ENCODE measurements at regions not wholly inside any gene's neighbourhood (a gene's known extent, or its start where the extent isn't known, plus 50 kb on each side); places are given as distances from the start of the nearest gene placed in this dataset.
"Not testable (repeated sequence)": the region's sequence is repeated elsewhere in the genome, so short reads cannot be mapped to it uniquely, and the experiment has no call there.

DNA sequence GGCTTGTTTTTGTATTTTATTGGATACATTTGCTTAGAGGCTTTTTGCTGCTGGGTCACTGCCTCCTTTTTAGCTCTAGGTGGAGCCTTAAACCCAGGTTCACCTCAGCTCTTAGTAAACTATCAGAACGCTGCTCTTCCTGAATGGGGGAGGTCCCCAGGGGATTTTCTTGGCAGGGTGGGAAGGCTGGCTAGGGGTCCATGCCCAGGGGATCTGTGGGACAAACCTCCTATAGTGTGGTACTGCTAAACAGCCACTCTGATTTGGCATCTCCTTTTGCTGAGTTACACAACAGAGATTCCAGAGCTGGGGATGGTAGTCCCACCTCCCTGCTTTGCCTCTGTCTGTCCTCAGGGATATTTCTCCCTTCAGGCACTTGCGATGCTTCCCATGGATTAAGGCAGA lies 204.9 kb downstream of the ZIC5 start:
- no peak for DNase-seq

GRCh38 chr13:99765869-99766268 lies 205.7 kb downstream of the ZIC5 start:
- DNase-seq, result no peak

- DNase-seq, result no peak
Observed at GRCh38 chr13:99760456-99760855, 211.1 kb downstream of the ZIC5 start.

DNA sequence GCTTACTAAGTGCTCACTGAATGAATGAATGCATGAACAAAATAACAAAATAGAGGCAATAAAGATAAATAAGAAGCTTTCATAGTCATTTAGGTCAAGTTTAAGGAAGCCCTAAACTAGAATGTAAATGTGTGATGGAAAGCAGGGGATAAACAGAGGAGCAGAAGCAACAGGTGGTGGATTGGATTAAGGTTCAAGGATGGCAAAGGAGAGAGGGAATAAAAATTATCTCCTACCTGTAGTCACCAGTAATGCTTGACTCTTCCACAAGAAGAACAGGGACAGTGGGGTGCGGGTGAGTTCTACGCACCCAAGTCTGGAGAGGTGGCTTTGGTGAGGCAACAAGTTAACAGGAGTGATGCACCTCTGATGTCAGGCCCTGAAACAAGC lies 212.4 kb downstream of the ZIC5 start:
- DNase-seq, result no peak

DNA sequence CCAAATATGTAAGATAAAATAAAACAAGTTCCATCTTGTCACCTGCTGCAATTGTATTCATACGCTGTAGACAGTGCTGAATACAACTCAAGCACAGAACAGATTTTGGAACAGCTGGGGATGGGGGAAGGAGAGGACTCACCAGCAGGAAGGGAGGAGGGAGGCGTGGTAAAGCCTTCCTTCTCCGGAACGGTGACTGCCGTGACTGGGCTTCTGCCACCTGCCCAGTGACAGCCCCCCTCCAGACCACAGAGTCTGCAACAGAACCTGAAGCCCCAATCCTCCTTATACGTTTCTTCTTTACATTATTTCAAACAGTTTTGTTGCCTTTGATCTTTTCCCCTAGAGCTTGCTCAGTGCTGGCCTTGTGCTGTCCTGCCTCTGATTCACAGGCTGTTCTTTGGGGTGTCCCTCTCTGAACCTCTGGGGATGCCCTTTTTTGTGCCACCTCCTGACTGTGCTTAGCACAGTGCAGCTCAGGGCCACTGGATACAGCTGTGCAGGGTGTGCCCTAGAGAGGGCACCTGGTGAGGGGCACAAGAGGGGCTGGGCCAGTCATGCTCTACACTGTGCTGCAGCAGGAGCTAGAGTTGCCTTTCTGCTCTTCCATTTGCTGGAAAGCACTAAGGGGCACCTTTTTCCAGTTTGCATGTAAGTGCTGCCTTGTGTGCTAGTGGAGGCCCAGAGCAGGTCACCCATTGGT lies 213.0 kb downstream of the ZIC5 start:
- no peak for DNase-seq

- no peak for DNase-seq
Observed at GRCh38 chr13:99757756-99758459, 213.7 kb downstream of the ZIC5 start.

DNA sequence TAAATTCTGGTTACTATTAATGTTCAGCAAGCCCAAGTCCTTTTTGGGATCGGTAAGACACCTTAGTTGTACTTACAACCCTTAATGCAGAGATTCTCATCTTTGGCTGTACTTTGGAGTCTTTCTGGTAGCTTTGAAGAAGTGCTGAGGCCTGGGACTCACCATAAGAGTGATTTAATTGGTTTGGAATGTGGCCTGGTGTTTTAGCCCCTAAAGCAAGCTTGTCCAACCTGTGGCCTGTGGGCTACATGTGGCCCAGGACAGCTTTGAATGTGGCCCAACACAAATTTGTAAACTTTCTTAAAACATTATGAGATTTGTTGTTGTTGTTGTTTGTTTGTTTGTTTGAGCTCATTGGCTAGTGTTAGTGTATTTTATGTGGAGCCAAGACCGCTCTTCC lies 215.3 kb downstream of the ZIC5 start:
- no peak for DNase-seq

- DNase-seq, result not testable (repeated sequence)
Observed at GRCh38 chr13:99754750-99755149, 216.8 kb downstream of the ZIC5 start.

GRCh38 chr13:99752373-99752772 lies 219.2 kb downstream of the ZIC5 start:
- no peak for DNase-seq

DNA sequence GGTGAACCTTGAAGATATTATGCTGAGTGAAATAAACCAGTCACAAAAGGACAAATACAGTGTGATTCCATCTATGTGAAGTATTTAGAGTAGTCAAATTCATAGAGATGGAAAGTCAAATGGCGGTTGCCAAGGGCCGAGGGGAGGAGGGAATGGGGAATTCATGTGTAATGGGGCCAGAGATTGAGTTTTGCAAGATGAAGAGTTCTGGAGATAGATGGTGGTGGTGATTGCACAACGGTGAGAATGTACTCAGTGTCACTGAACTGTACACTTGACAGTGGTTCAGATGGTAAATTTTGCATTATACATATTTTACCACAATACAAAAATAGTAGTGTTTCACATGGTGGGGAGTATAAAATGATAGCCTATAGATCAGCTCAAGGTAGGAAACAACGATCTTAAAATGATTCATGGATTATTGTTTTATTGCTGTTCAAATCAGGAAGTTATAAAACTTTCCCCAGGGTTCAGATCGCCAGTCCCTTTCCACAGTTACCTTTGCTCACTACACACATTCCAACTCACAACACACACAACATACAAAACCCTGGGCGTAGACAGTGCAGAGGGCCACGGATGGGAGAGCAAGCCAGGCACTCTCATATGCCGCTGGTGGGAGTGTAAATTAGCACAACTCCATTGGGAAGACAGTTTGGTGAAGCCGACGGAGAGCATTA lies 219.9 kb downstream of the ZIC5 start:
- no peak for DNase-seq

DNA sequence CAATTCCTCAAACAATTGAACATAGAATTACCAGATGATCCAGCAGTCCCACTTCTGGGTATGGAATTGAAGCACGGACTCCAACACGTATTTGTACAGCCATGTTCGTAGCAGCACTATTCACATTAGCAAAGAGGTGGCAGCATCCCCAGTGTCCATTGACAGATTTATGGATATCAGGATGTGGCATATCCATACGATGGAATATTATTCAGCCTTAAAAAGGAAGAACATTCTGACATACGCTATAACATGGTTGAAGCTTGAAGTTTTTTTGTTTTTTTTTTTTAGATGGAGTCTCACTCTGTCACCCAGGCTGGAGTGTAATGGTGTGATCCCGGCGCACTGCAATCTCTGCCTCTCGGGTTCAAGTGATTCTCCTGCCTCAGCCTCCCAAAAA lies 220.6 kb downstream of the ZIC5 start:
- no peak for DNase-seq

DNA sequence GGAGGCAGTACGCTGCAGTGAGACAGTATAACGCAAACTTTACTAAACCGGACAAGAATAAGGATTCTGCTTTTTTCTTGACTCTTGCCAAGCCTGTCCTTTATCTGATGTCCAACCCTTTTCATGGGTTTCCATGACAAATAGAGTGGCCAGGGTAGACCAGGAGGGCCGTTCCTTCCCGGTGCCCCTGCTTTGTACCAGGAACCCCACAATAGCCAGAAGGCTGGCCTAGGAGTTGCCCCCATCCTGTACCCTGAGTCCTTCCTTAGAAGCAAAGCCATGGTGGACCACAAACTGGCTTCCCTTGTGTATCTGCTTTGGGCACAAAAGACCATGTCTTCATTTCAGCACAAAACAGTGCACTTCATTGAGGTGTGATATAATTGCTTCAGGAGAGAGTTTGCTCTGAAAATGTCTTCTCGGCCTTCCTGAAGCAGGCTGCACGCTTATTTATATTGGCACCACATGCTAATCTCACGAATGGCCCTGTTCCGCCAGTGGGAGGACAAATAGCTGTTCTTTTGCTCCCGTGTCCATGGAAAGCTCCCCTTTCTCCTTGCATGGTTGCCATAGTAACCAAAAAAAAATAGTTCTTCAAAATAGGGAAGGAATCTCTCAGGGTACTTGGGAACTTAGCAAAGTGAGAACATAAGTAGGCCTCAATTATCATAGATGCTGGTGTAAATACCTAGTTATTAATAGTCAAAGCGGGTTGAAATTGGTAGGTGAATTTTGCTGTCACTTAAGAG lies 222.1 kb downstream of the ZIC5 start:
- no peak for DNase-seq

- DNase-seq, result no peak
Observed at GRCh38 chr13:99747403-99747710, 224.2 kb downstream of the ZIC5 start.

GRCh38 chr13:99746637-99747402 lies 224.7 kb downstream of the ZIC5 start:
- DNase-seq, result no peak

DNA sequence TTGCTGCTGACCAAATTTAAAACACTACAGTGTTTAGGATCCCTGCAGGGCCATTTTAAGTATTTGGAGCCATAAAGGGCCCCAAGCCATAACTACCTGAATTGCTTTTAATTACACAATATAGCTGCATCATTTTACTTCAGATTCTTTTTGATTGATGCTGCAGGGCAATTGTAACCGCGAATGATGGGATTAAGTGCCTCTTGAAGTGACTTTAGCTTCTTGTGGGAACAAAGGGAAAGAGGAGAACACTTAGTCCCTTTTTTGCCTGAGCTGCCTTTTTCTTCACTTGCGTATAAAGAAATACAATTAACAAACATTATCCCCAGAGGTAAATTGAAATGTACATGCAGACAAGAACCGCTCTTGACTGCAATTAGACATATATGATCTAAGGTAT lies 228.5 kb downstream of the ZIC5 start:
- DNase-seq, result no peak

- no peak for DNase-seq
Observed at GRCh38 chr13:99741960-99742359, 229.6 kb downstream of the ZIC5 start.

DNA sequence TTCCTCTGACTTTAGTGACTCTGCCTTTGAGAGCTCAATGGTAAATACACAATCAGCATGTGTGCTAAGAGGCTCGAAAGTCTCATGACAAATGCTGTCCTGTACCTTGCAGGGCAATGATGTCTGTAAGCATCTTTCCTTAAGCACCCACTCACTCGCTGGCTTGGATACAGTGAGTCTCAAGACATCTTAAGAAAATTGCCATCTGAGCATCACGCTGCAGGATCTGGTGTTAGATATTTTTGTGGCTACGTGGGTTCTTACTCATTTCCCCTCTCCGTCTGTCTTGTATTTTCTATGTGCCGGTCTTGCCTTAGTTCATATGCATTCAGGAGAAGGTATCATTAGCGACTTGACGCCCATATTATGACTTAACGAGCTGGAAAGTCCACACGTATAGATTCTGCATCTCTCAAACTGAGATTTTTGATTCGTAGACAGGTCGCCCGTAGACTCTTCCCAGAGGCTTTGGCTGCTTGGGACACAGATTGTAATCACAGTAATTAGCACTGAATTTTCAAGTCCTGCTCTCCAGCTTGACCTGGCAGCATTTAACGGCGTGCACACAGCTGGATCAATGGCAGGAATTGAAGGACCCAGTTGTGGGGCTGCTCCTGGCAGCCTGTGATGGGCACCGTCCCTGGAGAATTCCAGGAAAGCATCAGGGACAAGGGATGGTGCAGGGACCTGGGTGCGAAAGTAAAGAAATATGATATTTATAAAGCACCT lies 231.2 kb downstream of the ZIC5 start:
- no peak for DNase-seq

DNA sequence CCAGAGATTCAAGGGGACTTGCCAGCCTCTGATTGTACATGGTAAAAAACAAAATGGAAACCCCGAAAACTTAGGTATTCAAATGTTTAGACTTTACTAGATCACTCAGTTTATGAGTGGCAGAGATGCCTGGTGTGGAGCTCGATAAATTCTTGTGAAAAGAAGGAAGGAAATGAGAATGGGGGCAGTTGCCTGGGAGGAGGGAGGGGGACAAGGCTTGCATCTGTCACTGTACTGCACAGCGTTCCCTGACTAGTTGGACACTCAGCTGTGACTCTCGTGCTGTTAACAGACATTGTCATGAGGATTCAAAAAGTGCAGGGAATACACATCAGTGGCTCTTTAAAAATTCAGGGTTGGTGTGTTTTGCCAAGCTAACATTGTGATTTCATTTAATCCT lies 232.9 kb downstream of the ZIC5 start:
- DNase-seq, result no peak

- no peak for DNase-seq
Observed at GRCh38 chr13:99737481-99738245, 233.9 kb downstream of the ZIC5 start.

DNA sequence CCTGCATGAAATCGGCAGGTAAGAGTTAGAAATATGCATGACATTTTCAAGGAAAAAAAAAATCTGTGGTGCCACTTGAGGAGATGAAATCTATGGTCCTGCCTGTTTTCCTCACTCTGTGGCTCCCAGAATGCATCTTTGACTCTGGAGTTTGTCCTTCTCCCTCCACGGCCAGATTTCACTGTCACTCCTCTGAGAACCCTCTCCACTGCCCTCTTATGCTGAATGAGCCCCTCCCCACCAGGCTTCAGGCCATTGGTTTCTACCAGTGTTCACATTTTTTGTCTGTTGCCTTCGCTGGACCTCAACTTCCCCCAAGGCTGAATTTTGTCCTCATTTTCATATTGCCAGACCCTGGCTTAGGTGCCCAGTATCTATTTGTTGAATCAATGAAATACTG lies 235.0 kb downstream of the ZIC5 start:
- no peak for DNase-seq

DNA sequence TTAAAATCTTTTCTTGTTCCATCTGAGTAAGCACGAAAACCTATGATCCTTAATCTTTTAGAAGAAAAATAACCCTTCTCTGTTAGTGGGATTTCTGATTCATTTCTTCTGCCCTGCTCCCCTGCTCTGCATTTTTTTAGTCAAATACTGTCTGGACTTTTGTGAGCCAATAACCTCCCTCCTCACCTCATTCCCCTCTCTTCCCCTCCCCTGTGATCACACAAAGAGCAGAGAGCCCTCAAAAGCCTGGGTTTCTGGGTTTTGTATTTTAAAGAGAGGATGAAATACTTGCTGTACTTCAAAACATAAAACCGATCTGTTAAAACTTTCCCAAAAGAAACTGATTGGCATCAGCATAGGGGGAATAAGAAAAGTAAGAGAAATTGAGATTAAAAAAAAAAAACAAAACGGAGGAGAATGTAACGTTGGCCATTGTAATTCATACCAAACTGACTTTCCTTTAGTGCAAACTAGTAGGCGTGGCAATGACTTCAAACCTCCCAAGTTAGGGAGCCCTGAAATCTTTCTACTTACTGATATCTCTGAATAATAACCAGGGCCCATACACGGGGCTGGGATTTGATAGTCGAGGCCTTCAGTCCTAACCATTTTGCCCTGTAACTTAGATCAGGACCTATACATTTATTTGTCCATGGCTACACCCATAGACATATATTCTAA lies 232.9 kb downstream of the TM9SF2 start:
- no peak for DNase-seq
